ENCODE measurements at regions not wholly inside any gene's neighbourhood (a gene's known extent, or its start where the extent isn't known, plus 50 kb on each side); places are given as distances from the start of the nearest gene placed in this dataset.
A peak's percentile ranks its signal among the peaks of the same experiment; 100 is the strongest.

DNA sequence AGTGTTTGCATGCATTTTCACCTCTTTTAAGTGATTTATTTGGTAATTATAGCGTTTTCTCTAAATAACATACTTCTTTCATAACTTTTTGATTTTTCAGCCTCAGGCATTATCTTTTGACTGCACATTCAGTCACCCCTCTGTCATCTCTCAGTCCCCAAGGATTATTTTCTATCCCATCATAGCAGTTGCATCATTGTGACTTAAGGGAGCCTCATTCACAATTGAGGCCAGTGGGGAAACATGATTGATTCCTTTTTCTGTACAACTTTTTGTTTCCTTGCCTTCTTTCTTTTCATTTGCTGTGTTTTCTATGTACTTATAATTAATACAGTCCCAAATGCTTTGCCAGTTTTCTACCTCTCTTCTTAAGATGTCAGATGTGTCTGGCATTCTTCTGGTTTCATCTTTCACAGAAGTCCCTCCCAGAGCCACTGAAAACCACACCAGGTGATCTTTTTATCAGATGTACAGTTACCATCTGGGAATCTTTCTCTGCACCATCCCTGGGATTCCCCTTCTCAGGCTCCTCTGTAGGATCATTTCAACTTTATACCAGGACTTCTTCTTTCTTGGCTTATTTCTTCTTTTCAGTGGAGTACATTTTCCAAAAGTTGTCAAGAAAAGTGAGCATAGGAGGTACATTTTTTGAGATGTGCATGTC is 151.4 kb downstream of the RAP2B start:
- Mint-ChIP-seq H3K36me3 (ENCODE audit: unreplicated experiment) (peaks cover 3% of the 10 kb centered on the region), H3K27ac (ENCODE audit: unreplicated experiment) (peak overlapping the region; percentile 24), H3K4me3 (ENCODE audit: unreplicated experiment) (no peak overlapping the region), H3K27me3 (ENCODE audit: unreplicated experiment) (no peaks in the 10 kb centered on the region), H3K4me1 (ENCODE audit: unreplicated experiment) (peaks cover 36% of the 10 kb centered on the region), H3K9me3 (ENCODE audit: unreplicated experiment) (peaks cover 7% of the 10 kb centered on the region)
- DNase-seq (ENCODE audit: extremely low spot score, unreplicated experiment) = no peak
- TF ChIP-seq, protein P1, sequence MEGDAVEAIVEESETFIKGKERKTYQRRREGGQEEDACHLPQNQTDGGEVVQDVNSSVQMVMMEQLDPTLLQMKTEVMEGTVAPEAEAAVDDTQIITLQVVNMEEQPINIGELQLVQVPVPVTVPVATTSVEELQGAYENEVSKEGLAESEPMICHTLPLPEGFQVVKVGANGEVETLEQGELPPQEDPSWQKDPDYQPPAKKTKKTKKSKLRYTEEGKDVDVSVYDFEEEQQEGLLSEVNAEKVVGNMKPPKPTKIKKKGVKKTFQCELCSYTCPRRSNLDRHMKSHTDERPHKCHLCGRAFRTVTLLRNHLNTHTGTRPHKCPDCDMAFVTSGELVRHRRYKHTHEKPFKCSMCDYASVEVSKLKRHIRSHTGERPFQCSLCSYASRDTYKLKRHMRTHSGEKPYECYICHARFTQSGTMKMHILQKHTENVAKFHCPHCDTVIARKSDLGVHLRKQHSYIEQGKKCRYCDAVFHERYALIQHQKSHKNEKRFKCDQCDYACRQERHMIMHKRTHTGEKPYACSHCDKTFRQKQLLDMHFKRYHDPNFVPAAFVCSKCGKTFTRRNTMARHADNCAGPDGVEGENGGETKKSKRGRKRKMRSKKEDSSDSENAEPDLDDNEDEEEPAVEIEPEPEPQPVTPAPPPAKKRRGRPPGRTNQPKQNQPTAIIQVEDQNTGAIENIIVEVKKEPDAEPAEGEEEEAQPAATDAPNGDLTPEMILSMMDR (IDR thresholded peaks at IDR 0.05) = no peak

DNA sequence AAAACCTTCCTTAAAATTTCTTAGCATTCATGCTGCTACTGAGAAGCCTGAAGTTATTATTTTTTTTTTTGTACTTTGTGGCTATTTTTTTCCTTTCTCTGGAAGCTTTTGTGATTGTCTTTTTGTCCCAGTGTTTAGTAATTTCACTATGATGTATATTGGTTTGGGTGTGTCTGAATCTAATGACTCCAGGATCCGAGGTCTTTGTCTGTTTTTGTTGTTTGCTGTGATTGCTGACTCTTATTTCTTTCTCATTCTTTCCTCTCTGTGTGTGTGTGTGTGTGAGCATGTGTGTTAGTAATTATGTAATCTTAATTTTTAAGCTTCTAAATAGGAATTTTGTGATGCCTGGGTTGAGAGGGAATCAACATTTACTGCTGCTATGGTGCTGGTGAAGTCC is 152.0 kb downstream of the RAP2B start:
- peak overlapping the region; percentile 5 for H3K27ac Mint-ChIP-seq (ENCODE audit: unreplicated experiment)
- TF ChIP-seq, protein P1 (IDR thresholded peaks at IDR 0.05) = no peak
- H3K36me3 Mint-ChIP-seq (ENCODE audit: unreplicated experiment) = peaks cover 3% of the 10 kb centered on the region
- no peak overlapping the region for H3K4me3 Mint-ChIP-seq (ENCODE audit: unreplicated experiment)
- peaks cover 39% of the 10 kb centered on the region for H3K4me1 Mint-ChIP-seq (ENCODE audit: unreplicated experiment)
- no peak for DNase-seq (ENCODE audit: extremely low spot score, unreplicated experiment)
- no peaks in the 10 kb centered on the region for H3K27me3 Mint-ChIP-seq (ENCODE audit: unreplicated experiment)
- peaks cover 7% of the 10 kb centered on the region for H3K9me3 Mint-ChIP-seq (ENCODE audit: unreplicated experiment)

DNA sequence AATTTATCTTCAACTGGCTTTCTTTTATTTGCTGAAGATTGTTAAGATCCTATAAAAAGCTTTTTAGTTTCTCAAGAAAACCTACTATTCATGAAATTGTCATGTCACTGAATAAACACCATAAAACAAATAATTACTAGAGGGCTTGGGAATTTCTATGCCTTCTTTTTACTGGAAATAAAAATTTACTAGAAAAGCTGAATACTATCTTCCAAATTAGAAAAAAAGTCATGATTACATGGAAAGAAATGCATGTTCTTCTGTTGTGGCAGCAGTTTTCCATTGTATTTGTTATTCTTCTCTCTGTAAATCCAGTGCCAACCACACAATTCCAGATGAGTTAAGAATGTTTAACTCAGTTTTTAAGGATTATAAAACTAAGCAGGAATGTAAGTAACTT is 153.8 kb downstream of the RAP2B start:
- DNase-seq (ENCODE audit: extremely low spot score, unreplicated experiment) = no peak
- peaks cover 3% of the 10 kb centered on the region for H3K36me3 Mint-ChIP-seq (ENCODE audit: unreplicated experiment)
- H3K4me1 Mint-ChIP-seq (ENCODE audit: unreplicated experiment) = peaks cover 51% of the 10 kb centered on the region
- peak overlapping the region; percentile 73 for H3K27ac Mint-ChIP-seq (ENCODE audit: unreplicated experiment)
- H3K27me3 Mint-ChIP-seq (ENCODE audit: unreplicated experiment) = peaks cover 3% of the 10 kb centered on the region
- TF ChIP-seq, protein P1 (IDR thresholded peaks at IDR 0.05) = no peak
- H3K4me3 Mint-ChIP-seq (ENCODE audit: unreplicated experiment) = no peak overlapping the region
- peaks cover 7% of the 10 kb centered on the region for H3K9me3 Mint-ChIP-seq (ENCODE audit: unreplicated experiment)

DNA sequence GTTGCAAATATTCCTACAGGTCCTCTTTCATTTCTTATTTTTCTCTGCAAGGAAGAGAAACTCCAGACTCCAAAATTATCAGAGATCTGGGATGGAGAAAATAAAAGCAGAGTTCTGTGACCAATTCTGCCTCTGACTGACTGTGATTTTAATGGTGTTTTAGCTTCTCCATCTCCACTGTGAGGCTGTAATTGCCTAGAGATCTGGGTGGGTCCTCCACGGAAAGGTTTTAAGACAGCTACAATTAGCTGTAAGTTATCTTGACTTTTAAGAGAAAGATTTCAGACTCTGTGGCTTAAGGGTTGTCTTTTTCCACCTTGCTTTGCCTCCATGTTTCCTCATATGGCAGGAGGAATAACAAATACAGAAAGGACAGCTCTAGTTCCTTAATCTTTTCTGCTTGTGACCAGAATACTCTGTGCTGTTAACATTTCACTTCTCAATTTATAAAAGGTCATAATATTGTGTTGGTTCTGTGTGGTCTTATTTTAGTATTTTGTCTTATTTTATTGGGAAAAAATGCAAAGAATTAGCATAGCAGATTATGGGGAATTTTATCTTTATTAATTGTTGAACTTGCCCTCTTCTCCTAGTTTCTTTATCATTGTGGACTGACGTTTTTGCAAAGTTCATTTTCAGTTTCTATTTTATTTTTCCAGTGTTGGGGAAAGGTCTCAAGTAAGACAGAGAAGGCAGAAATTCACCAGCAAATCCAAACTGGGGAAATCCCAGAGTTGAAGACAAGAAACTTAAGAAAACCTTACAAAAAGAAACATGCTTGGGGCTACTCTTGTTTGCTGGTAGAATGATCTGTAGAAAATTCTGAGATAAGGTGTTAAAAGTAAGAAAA is 157.9 kb downstream of the RAP2B start:
- H3K9me3 Mint-ChIP-seq (ENCODE audit: unreplicated experiment) = peaks cover 7% of the 10 kb centered on the region
- H3K4me1 Mint-ChIP-seq (ENCODE audit: unreplicated experiment) = peaks cover 37% of the 10 kb centered on the region
- TF ChIP-seq, protein P1 (IDR thresholded peaks at IDR 0.05) = no peak
- no peak for DNase-seq (ENCODE audit: extremely low spot score, unreplicated experiment)
- no peak overlapping the region for H3K4me3 Mint-ChIP-seq (ENCODE audit: unreplicated experiment)
- peaks cover 3% of the 10 kb centered on the region for H3K36me3 Mint-ChIP-seq (ENCODE audit: unreplicated experiment)
- H3K27me3 Mint-ChIP-seq (ENCODE audit: unreplicated experiment) = peaks cover 3% of the 10 kb centered on the region
- H3K27ac Mint-ChIP-seq (ENCODE audit: unreplicated experiment) = peak overlapping the region; percentile 68

DNA sequence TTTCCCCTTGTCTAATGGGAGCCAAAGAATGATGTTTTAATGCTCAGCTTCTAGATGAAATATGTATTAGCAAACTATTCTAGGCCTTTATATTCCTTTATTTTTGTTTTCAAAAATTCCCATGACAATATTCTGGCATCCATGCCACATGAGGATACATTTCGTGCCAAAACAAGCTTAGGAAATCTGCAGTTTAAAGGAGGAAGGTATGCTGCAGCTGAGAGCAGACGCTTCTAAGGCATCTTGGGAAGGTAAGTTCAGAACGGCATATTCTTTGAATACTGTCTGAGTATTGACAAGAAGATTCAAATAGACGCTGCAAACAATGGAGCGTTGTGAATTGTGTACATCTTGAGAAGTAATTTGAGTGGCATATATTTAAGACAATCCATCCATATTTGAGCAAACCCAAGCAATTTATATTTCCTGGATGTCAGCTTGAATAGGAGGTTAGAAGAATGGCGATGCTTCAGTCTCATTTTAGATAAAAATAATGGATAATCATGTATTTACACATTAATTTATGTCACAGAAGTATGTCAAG is 158.6 kb downstream of the RAP2B start:
- peaks cover 31% of the 10 kb centered on the region for H3K4me1 Mint-ChIP-seq (ENCODE audit: unreplicated experiment)
- peaks cover 3% of the 10 kb centered on the region for H3K27me3 Mint-ChIP-seq (ENCODE audit: unreplicated experiment)
- H3K36me3 Mint-ChIP-seq (ENCODE audit: unreplicated experiment) = peaks cover 3% of the 10 kb centered on the region
- TF ChIP-seq, protein P1 (IDR thresholded peaks at IDR 0.05) = no peak
- H3K27ac Mint-ChIP-seq (ENCODE audit: unreplicated experiment) = peak overlapping the region; percentile 7
- DNase-seq (ENCODE audit: extremely low spot score, unreplicated experiment) = no peak
- no peak overlapping the region for H3K4me3 Mint-ChIP-seq (ENCODE audit: unreplicated experiment)
- H3K9me3 Mint-ChIP-seq (ENCODE audit: unreplicated experiment) = peaks cover 4% of the 10 kb centered on the region
